H9 (cell line): ENCODE measurements at regions not wholly inside any gene's neighbourhood (a gene's known extent, or its start where the extent isn't known, plus 50 kb on each side); places are given as distances from the start of the nearest gene placed in this dataset.
"Not testable (repeated sequence)": the region's sequence is repeated elsewhere in the genome, so short reads cannot be mapped to it uniquely, and the experiment has no call there.

Experiments used
- DNase-seq: peaks from one replicate; pipeline ENCODE4 v3.0.0-alpha.2; 2017
- H2AFZ ChIP-seq: one replicate; pipeline ENCODE4 v1.6.1; 2013; ENCODE audit warnings: mild to moderate bottlenecking, low read length, control low read depth, moderate library complexity
- H2AK5ac ChIP-seq: 2 replicates; pipeline ENCODE4 v1.6.1; 2013; ENCODE audit warnings: low read length, control low read depth, mixed read lengths; ENCODE audit not compliant: insufficient read length
- H2BK120ac ChIP-seq: one replicate; pipeline ENCODE4 v1.6.1; 2013; ENCODE audit warnings: low read depth, mild to moderate bottlenecking, low read length, control low read depth, inconsistent platforms; ENCODE audit not compliant: poor library complexity, severe bottlenecking
- H2BK12ac ChIP-seq: 2 replicates; pipeline ENCODE4 v1.6.1; 2013; ENCODE audit warnings: low read length, control low read depth, mixed read lengths, low read depth; ENCODE audit not compliant: insufficient read length
- H2BK15ac ChIP-seq: 2 replicates; pipeline ENCODE4 v1.6.1; 2013; ENCODE audit warnings: low read depth, low read length, control low read depth
- H2BK20ac ChIP-seq: one replicate; pipeline ENCODE4 v1.6.1; 2013; ENCODE audit warnings: low read depth, mild to moderate bottlenecking, low read length, control low read depth, inconsistent platforms; ENCODE audit not compliant: poor library complexity, severe bottlenecking
- H2BK5ac ChIP-seq: 2 replicates; pipeline ENCODE4 v1.6.1; 2013; ENCODE audit warnings: low read length, control low read depth, mixed read lengths; ENCODE audit not compliant: insufficient read length
- H3K14ac ChIP-seq: 2 replicates; pipeline ENCODE4 v1.6.1; 2013; ENCODE audit warnings: low read length, control low read depth; ENCODE audit not compliant: insufficient read depth
- H3K18ac ChIP-seq: 2 replicates; pipeline ENCODE4 v1.6.1; 2013; ENCODE audit warnings: low read depth, mild to moderate bottlenecking, mixed read lengths, low read length, control low read depth; ENCODE audit not compliant: insufficient read length
- H3K23ac ChIP-seq: 2 replicates; pipeline ENCODE4 v1.6.1; 2013; ENCODE audit warnings: low read length, control low read depth, mixed read lengths, low read depth; ENCODE audit not compliant: insufficient read length
- H3K23me2 ChIP-seq: 2 replicates; pipeline ENCODE4 v1.6.1; 2013; ENCODE audit warnings: low read depth, mild to moderate bottlenecking, mixed read lengths, low read length, control low read depth; ENCODE audit not compliant: insufficient read length, poor library complexity, severe bottlenecking
- H3K27ac ChIP-seq: 2 replicates; pipeline ENCODE4 v1.5.1; 2013; ENCODE audit warnings: low read length, control low read depth, mixed read lengths, low read depth; ENCODE audit not compliant: insufficient read length
- H3K27me3 ChIP-seq: 2 replicates; pipeline ENCODE4 v1.6.1; 2013; ENCODE audit warnings: low read length, control low read depth, inconsistent platforms; ENCODE audit not compliant: insufficient read depth
- H3K4ac ChIP-seq: 2 replicates; pipeline ENCODE4 v1.6.1; 2013; ENCODE audit warnings: low read depth, mild to moderate bottlenecking, control low read depth, inconsistent platforms, low read length, moderate library complexity
- H3K4me1 ChIP-seq: 2 replicates; pipeline ENCODE4 v1.6.1; 2013; ENCODE audit warnings: low read length, control low read depth, inconsistent platforms; ENCODE audit not compliant: insufficient read depth
- H3K4me2 ChIP-seq: 2 replicates; pipeline ENCODE4 v1.6.1; 2013; ENCODE audit warnings: low read length, control low read depth, mixed read lengths; ENCODE audit not compliant: insufficient read length, insufficient read depth
- H3K56ac ChIP-seq: 2 replicates; pipeline ENCODE4 v1.6.1; 2013; ENCODE audit warnings: low read depth, mild to moderate bottlenecking, mixed read lengths, low read length, control low read depth; ENCODE audit not compliant: insufficient read length
- H3K79me1 ChIP-seq: 2 replicates; pipeline ENCODE4 v1.6.1; 2013; ENCODE audit warnings: low read depth, mild to moderate bottlenecking, moderate library complexity, low read length, control low read depth, inconsistent platforms; ENCODE audit not compliant: insufficient read depth, poor library complexity, severe bottlenecking
- H3K79me2 ChIP-seq: 2 replicates; pipeline ENCODE4 v1.6.1; 2013; ENCODE audit warnings: low read length, control low read depth, inconsistent platforms; ENCODE audit not compliant: insufficient read depth
- H3K9ac ChIP-seq: 2 replicates; pipeline ENCODE4 v1.6.1; 2013; ENCODE audit warnings: low read length, control low read depth, mixed read lengths; ENCODE audit not compliant: insufficient read length; ENCODE audit errors: extremely low read depth
- H3K9me3 ChIP-seq: one replicate; pipeline ENCODE4 v1.6.1; 2013; ENCODE audit warnings: low read depth, low read length, inconsistent platforms; ENCODE audit not compliant: control insufficient read depth
- H3T11ph ChIP-seq: one replicate; pipeline ENCODE4 v1.6.1; 2013; ENCODE audit warnings: mild to moderate bottlenecking, low read length, control low read depth, inconsistent platforms
- H4K20me1 ChIP-seq: one replicate; pipeline ENCODE4 v1.6.1; 2013; ENCODE audit not compliant: control insufficient read depth, insufficient read length, insufficient read depth
- H4K5ac ChIP-seq: 2 replicates; pipeline ENCODE4 v1.6.1; 2013; ENCODE audit warnings: low read depth, mild to moderate bottlenecking, mixed read lengths, low read length, control low read depth; ENCODE audit not compliant: insufficient read length
- H4K8ac ChIP-seq: replicated peaks from 2 replicates; pipeline ENCODE4 v1.6.1; 2013; ENCODE audit warnings: low read length, control low read depth, mixed read lengths, low read depth; ENCODE audit not compliant: insufficient read length
- H4K91ac ChIP-seq: 2 replicates; pipeline ENCODE4 v1.6.1; 2013; ENCODE audit warnings: low read depth, mild to moderate bottlenecking, moderate library complexity, mixed read lengths, low read length, control low read depth; ENCODE audit not compliant: insufficient read length
- H3K27ac Mint-ChIP-seq, 3 experiments: 2 replicates in 2 of 3; 3 replicates in 1 of 3; pipeline ENCODE4 v1.8.0; 2020 to 2021; ENCODE audit warnings: mixed read lengths in 3 of 3, mild to moderate bottlenecking in 1 of 3, moderate library complexity in 1 of 3
- H3K27me3 Mint-ChIP-seq: 2 replicates; pipeline ENCODE4 v1.8.0; 2021; ENCODE audit warnings: low read depth, mild to moderate bottlenecking, moderate library complexity, mixed read lengths
- H3K36me3 Mint-ChIP-seq, 3 experiments: 2 replicates in 2 of 3; 3 replicates in 1 of 3; pipeline ENCODE4 v1.8.0; 2020 to 2021; ENCODE audit warnings: low read depth in 3 of 3, mixed read lengths in 3 of 3; ENCODE audit not compliant: insufficient read depth in 1 of 3
- H3K4me1 Mint-ChIP-seq, 2 experiments: 2 replicates each; pipeline ENCODE4 v1.8.0; 2020; ENCODE audit warnings: mixed read lengths in 2 of 2
- H3K4me3 Mint-ChIP-seq, 2 experiments: 2 replicates in 1 of 2; 3 replicates in 1 of 2; pipeline ENCODE4 v1.8.0; 2020 to 2021; ENCODE audit warnings: mild to moderate bottlenecking in 2 of 2, mixed read lengths in 2 of 2, moderate library complexity in 1 of 2
- H3K9me3 Mint-ChIP-seq, 2 experiments: 2 replicates in 1 of 2; 3 replicates in 1 of 2; pipeline ENCODE4 v1.8.0; 2020; ENCODE audit warnings: mild to moderate bottlenecking in 2 of 2, mixed read lengths in 2 of 2, moderate library complexity in 1 of 2
- WGBS: extraction: QIAGEN DNeasy Blood & Tissue Kit; methylation state at CpG from one replicate; pipeline ENCODE4 v1.1.7; 2013; ENCODE audit warnings: missing lambda C conversion rate, low lambda C conversion rate, mixed read lengths; ENCODE audit not compliant: insufficient read length; ENCODE audit errors: extremely low coverage; 5-methylcytosine and 5-hydroxymethylcytosine counted together
- TF ChIP-seq, protein P1 (sequence below): fragments of 200-600 bp; sonication (generic); conservative IDR thresholded peaks from 3 replicates; pipeline ENCODE4 v1.8.0; 2021; ENCODE audit warnings: antibody characterized with exemption, mild to moderate bottlenecking

DNA sequence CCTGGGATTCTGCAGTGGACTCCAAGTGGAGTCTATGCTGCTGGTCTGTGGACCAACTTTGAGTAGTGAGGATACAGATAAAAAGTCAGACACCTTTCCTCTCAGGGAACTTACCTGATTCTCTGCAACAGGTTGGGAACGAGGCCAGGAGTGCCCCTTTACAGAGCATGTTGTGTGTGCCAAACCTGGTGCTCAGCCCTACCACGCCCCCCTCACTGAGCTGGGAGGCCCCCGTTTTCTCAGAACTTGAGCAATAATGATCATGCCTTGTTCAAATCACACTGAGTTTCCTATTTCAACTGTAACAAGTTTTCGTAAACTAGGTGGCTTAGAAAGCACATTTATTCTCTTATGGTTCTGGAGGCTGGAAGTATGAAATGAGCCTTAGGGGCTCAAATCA is 182.0 kb downstream of the COPRS start:
- Mint-ChIP-seq H3K9me3 (peaks cover 0 to 5% of the 10 kb centered on the region in 2 experiments; a peak in 2 of 5 replicates), H3K4me3 (no peak overlapping the region), H3K27me3 (peaks cover 5% of the 10 kb centered on the region), H3K36me3 (no peaks in the 10 kb centered on the region; a peak in 1 of 7 replicates), H3K27ac (no peak overlapping the region), H3K4me1 (0 out of 4 replicates have a peak, but pooled peaks cover 0 to 4% of the 10 kb centered on the region in 2 experiments)
- Histone ChIP-seq H3K18ac (no peak overlapping the region), H3K9me3 (no peaks in the 10 kb centered on the region), H2BK20ac (no peak overlapping the region), H4K20me1 (no peaks in the 10 kb centered on the region), H2BK15ac (no peak overlapping the region), H3K23me2 (no peaks in the 10 kb centered on the region), H2AFZ (no peak overlapping the region), H2BK12ac (no peak overlapping the region), H3K4me1 (0 out of 2 replicates have a peak, but pooled peaks cover 2% of the 10 kb centered on the region), H4K8ac (no peak overlapping the region), H3T11ph (no peak overlapping the region), H3K79me2 (no peaks in the 10 kb centered on the region), H3K4ac (no peak overlapping the region), H3K23ac (no peak overlapping the region), H3K4me2 (no peak overlapping the region), H3K14ac (no peak overlapping the region), H3K79me1 (no peaks in the 10 kb centered on the region), H4K91ac (no peak overlapping the region), H3K9ac (no peak overlapping the region), H4K5ac (no peak overlapping the region), H2BK120ac (no peak overlapping the region), H3K27ac (no peak overlapping the region), H2AK5ac (no peak overlapping the region), H3K56ac (no peak overlapping the region), H3K27me3 (no peaks in the 10 kb centered on the region), H2BK5ac (no peak overlapping the region)
- TF ChIP-seq, protein P1, sequence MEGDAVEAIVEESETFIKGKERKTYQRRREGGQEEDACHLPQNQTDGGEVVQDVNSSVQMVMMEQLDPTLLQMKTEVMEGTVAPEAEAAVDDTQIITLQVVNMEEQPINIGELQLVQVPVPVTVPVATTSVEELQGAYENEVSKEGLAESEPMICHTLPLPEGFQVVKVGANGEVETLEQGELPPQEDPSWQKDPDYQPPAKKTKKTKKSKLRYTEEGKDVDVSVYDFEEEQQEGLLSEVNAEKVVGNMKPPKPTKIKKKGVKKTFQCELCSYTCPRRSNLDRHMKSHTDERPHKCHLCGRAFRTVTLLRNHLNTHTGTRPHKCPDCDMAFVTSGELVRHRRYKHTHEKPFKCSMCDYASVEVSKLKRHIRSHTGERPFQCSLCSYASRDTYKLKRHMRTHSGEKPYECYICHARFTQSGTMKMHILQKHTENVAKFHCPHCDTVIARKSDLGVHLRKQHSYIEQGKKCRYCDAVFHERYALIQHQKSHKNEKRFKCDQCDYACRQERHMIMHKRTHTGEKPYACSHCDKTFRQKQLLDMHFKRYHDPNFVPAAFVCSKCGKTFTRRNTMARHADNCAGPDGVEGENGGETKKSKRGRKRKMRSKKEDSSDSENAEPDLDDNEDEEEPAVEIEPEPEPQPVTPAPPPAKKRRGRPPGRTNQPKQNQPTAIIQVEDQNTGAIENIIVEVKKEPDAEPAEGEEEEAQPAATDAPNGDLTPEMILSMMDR = no peak
- WGBS = no CpG with 5 or more reads among the region's 4 CpGs
- no peak for DNase-seq

- not testable (repeated sequence) for H3K4me3 Mint-ChIP-seq, H3K23ac ChIP-seq, H4K20me1 ChIP-seq, H2BK12ac ChIP-seq, H3K4ac ChIP-seq, H2AFZ ChIP-seq, H2BK15ac ChIP-seq, DNase-seq, H4K91ac ChIP-seq, H4K8ac ChIP-seq, H3K9ac ChIP-seq, H3K18ac ChIP-seq, H3K56ac ChIP-seq, H3K27me3 ChIP-seq, H3T11ph ChIP-seq, H2AK5ac ChIP-seq, H3K4me2 ChIP-seq, H3K27ac ChIP-seq, H3K36me3 Mint-ChIP-seq, H3K9me3 ChIP-seq, H4K5ac ChIP-seq, H3K27me3 Mint-ChIP-seq, H2BK120ac ChIP-seq, H3K23me2 ChIP-seq, H3K14ac ChIP-seq, H3K4me1 ChIP-seq, H3K79me2 ChIP-seq, H3K79me1 ChIP-seq, H2BK5ac ChIP-seq, H2BK20ac ChIP-seq, H3K27ac Mint-ChIP-seq, H3K4me1 Mint-ChIP-seq
- H3K9me3 Mint-ChIP-seq = peaks cover 13 to 14% of the 10 kb centered on the region in 2 experiments; a peak in 3 of 5 replicates
- WGBS = no CpG with 5 or more reads among the region's 5 CpGs
Observed at GRCh38 chr17:31675392-31675791, 183.7 kb downstream of the COPRS start.
